Heart right ventricle (tissue), 16 donors: ENCODE measurements at regions not wholly inside any gene's neighbourhood (a gene's known extent, or its start where the extent isn't known, plus 50 kb on each side); places are given as distances from the start of the nearest gene placed in this dataset.

Source experiments
- ATAC-seq, 8 donors: fragments of 200-7000 bp; cut with Tn5 transposase; one replicate each; pipeline ENCODE4 v1.9.1; 2020; ENCODE audit warnings: mild to moderate bottlenecking in 8 of 8, moderate library complexity in 8 of 8, moderate number of reproducible peaks in 1 of 8
- DNase-seq, 2 donors: peaks; one replicate each; pipeline ENCODE4 v3.0.0-alpha.2; 2020
- H3K27ac ChIP-seq, 10 donors: fragments of 200-600 bp; sonication (generic) in 2 of 10; one replicate each; pipeline versions ENCODE4 v1.5.0 to v1.8.0; 2020 to 2022; ENCODE audit warnings: mild to moderate bottlenecking in 3 of 10
- H3K27me3 ChIP-seq, 7 donors: fragments of 200-600 bp; one replicate each; pipeline ENCODE4 v1.8.0; 2021 to 2022; ENCODE audit warnings: mild to moderate bottlenecking in 2 of 7
- H3K36me3 ChIP-seq, 9 donors: fragments of 200-600 bp; sonication (generic) in 1 of 9; one replicate each; pipeline versions ENCODE4 v1.5.0 to v1.8.0; 2020 to 2022; ENCODE audit warnings: mild to moderate bottlenecking in 2 of 9
- H3K4me1 ChIP-seq, 9 donors: fragments of 200-600 bp; sonication (generic) in 1 of 9; one replicate each; pipeline versions ENCODE4 v1.5.0 to v1.8.0; 2020 to 2022; ENCODE audit warnings: mild to moderate bottlenecking in 4 of 9
- H3K4me3 ChIP-seq, 10 donors: fragments of 200-600 bp; sonication (generic) in 2 of 10; one replicate each; pipeline versions ENCODE4 v1.5.0 to v1.8.0; 2020 to 2022; ENCODE audit warnings: mild to moderate bottlenecking in 7 of 10, moderate library complexity in 2 of 10
- H3K9me3 ChIP-seq, 11 donors: fragments of 200-600 bp in 10 of 11; sonication (generic) in 2 of 11; one replicate each; pipeline versions ENCODE4 v1.5.0 to v1.8.0; 2013 to 2022; ENCODE audit warnings: mild to moderate bottlenecking in 2 of 11, control low read depth in 1 of 11, moderate library complexity in 1 of 11
- CTCF ChIP-seq, 9 donors: fragments of 200-600 bp; sonication (generic) in 2 of 9; IDR thresholded peaks; one replicate each; pipeline versions ENCODE4 v1.5.0 to v1.8.0; 2021 to 2022; ENCODE audit warnings: antibody characterized with exemption in 9 of 9, mild to moderate bottlenecking in 5 of 9, moderate library complexity in 1 of 9
- WGBS, 2 donors: extraction: QIAGEN DNeasy Blood & Tissue Kit; methylation state at CpG; one replicate each; pipeline ENCODE4 v1.1.7; 2013; ENCODE audit warnings: inconsistent platforms in 1 of 2; 5-methylcytosine and 5-hydroxymethylcytosine counted together
- intact Hi-C, 10 donors: fragments of 100-400 bp; cut with DNase I; formaldehyde crosslinking; loops; one replicate each; pipeline versions ENCODE4 v1.11.1 to v1.14.2; 2022
- donor health status: Arrhythmogenic right ventricular cardiomyopathy.
- donor health status: ischemic (EF 13 %, LVEDD 7.1; RV severe dilation, severe dysfunction).
- donor health status: healthy with polysubstance abuse.
- donor health status: DM: no; HTN: yes; CAD: no.
- donor health status: DM: no; HTN: no; CAD: no.
- donor health status: ischemic (EF 25% LVEDD 6.9; RV normal size, moderate dysfunction).
- donor health status: ischemic (EF 25% LVEDD 5.7; RV mildly dilated, moderate dysfunction).
- donor health status: healthy.
- donor health status: DM: yes; HTN: yes; CAD: no.
- donor health status: Ischemic cardiomyopathy.
- donor health status: ischemic (EF 35%, LVEDD 5.7; RV mildly dilated, moderate dysfunction).
- donor health status: nonischemic (EF 11% LVEDD 7.7; RV severe dilation, severe dysfunction).
- donor health status: DM: yes; HTN: yes; CAD: no.
- donor health status: PGD.
- donor health status: ischemic (EF 29% LVEDD 5.4; RV normal size, mild dysfunction).
- donor health status: nonischemic (EF 23%, LVEDD 6.1; RV moderate dilation, normal function).

- H3K36me3 ChIP-seq = no peaks in the 10 kb centered on the region
- intact Hi-C loops = no loop called here
- no peak for TF ChIP-seq CTCF (IDR thresholded peaks at IDR 0.05)
- ATAC-seq (no peak), DNase-seq (no peak)
- H3K4me3 ChIP-seq = no peak overlapping the region
- H3K27ac ChIP-seq = no peak overlapping the region
- WGBS, 2 donors = 64 to 91% methylated on average over 4 of the region's 4 CpGs
- H3K9me3 ChIP-seq = no peaks in the 10 kb centered on the region
- H3K4me1 ChIP-seq = no peaks in the 10 kb centered on the region
- H3K27me3 ChIP-seq = no peaks in the 10 kb centered on the region
Measured at GRCh38 chr12:67386869-67387565, 117.9 kb downstream of the CAND1 start.

GRCh38 chr12:67388331-67389138 is 119.4 kb downstream of the CAND1 start:
- WGBS, 2 donors = 60 to 69% methylated on average over 3 of the region's 3 CpGs
- H3K4me3 ChIP-seq = no peak overlapping the region
- no peak for ATAC-seq

GRCh38 chr12:67390273-67390672 is 121.1 kb downstream of the CAND1 start:
- ATAC-seq = no peak
- H3K27ac ChIP-seq = no peak overlapping the region
- WGBS, 2 donors = 72 to 76% methylated on average over 4 of the region's 4 CpGs

More at GRCh38 chr12:67388331-67389138, 119.4 kb downstream of the CAND1 start:
- Histone ChIP-seq H3K27ac (no peak overlapping the region), H3K36me3 (no peaks in the 10 kb centered on the region), H3K4me1 (no peaks in the 10 kb centered on the region), H3K9me3 (no peaks in the 10 kb centered on the region), H3K27me3 (no peaks in the 10 kb centered on the region)
- intact Hi-C loops = no loop called here
- no peak for DNase-seq
- TF ChIP-seq CTCF (IDR thresholded peaks at IDR 0.05) = peak in 1 of 9 donors; percentile 19

GRCh38 chr12:67391034-67391433 is 121.9 kb downstream of the CAND1 start:
- intact Hi-C loops = no loop called here
- ATAC-seq = no peak

More at GRCh38 chr12:67390273-67390672, 121.1 kb downstream of the CAND1 start:
- intact Hi-C loops = no loop called here
- H3K4me3 ChIP-seq = no peak overlapping the region
- TF ChIP-seq CTCF (IDR thresholded peaks at IDR 0.05) = no peak
- no peak for DNase-seq
- H3K36me3 ChIP-seq = no peaks in the 10 kb centered on the region
- H3K27me3 ChIP-seq = no peaks in the 10 kb centered on the region
- peaks cover 0 to 13% (median 4%) of the 10 kb centered on the region in 9 donors for H3K4me1 ChIP-seq
- no peaks in the 10 kb centered on the region for H3K9me3 ChIP-seq

More at GRCh38 chr12:67391034-67391433, 121.9 kb downstream of the CAND1 start:
- H3K27me3 ChIP-seq = no peaks in the 10 kb centered on the region
- WGBS, 2 donors = 76 to 81% methylated on average over 1 of the region's 1 CpG
- H3K9me3 ChIP-seq = no peaks in the 10 kb centered on the region
- TF ChIP-seq CTCF (IDR thresholded peaks at IDR 0.05) = no peak
- no peak overlapping the region for H3K27ac ChIP-seq
- H3K4me3 ChIP-seq = no peak overlapping the region
- DNase-seq = no peak
- peaks cover 0 to 13% (median 4%) of the 10 kb centered on the region in 9 donors for H3K4me1 ChIP-seq
- H3K36me3 ChIP-seq = no peaks in the 10 kb centered on the region
